GM21717 (cell line): ENCODE measurements at regions not wholly inside any gene's neighbourhood (a gene's known extent, or its start where the extent isn't known, plus 50 kb on each side); places are given as distances from the start of the nearest gene placed in this dataset.

Source experiments
- ATAC-seq: cut with Tn5 transposase; IDR thresholded peaks from one replicate; pipeline ENCODE4 v1.9.1; 2021; ENCODE audit warnings: mild to moderate bottlenecking, moderate library complexity; ENCODE audit not compliant: unreplicated experiment

GRCh38 chr3:16102187-16102561, 72.3 kb upstream of the GALNT15 start:
- no peak for ATAC-seq

- no peak for ATAC-seq
Measured at GRCh38 chr3:16102905-16103364, 71.5 kb upstream of the GALNT15 start.

DNA sequence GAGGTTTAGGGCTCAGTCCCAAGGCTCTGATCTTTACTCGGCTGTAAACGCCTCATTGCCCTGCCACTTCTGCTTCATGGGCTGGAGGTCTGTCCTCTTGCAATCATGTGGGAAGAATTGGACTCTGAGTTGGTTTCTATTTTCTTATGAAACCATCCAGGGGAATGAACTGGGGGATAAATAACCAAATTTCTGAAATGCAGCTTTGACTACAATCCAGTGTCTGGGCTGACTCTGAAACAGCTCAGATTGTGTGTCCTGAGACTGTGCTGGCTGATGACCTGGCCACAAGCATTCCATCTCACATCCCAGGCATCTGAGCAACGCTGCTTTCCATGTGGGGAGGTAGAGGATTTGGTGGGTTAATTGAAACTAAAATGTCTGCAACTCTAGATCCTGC, 71.0 kb upstream of the GALNT15 start:
- no peak for ATAC-seq

GRCh38 chr3:16104156-16104555, 70.3 kb upstream of the GALNT15 start:
- ATAC-seq = no peak

GRCh38 chr3:16106050-16106449, 68.4 kb upstream of the GALNT15 start:
- no peak for ATAC-seq

- ATAC-seq = no peak
Measured at GRCh38 chr3:16108424-16108823, 66.1 kb upstream of the GALNT15 start.

DNA sequence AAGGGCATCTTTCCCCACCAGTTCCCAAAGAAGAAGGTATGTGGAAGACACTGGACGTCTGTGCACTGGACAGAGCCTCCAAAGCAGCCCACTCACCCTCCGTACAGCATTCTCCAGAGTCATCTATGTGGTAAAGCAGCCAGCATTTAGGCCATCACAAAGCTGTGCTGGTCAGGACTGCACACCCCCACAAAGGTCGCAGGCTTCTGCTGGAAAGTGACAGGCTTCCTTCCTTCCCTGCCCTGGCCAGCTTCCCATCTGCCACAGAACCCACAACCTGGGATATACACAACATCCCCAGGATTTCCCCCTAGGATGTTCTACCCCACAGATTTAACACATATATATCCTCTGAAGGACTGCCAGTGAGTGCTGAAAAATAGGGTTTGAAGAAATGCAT, 64.6 kb upstream of the GALNT15 start:
- no peak for ATAC-seq

GRCh38 chr3:16112910-16113504, 61.5 kb upstream of the GALNT15 start:
- no peak for ATAC-seq

DNA sequence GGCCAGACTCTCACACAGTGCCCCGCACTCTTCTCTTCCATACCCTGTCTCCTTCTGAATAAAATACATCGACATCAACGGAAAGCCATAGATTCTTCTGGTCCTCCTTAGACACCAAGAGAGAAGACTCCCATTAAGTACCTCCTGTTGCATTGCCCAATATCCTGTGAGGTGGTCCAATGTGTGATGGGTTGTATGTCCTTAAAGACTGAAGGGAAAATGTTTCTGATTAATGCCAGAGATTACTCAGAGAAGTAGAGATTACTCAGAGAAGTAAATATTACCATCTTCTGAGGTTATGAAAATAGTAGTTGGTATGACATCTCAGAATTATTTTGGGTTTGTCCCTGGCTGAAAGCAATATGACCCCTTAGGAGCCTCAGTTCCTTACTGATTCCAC, 60.8 kb upstream of the GALNT15 start:
- no peak for ATAC-seq

DNA sequence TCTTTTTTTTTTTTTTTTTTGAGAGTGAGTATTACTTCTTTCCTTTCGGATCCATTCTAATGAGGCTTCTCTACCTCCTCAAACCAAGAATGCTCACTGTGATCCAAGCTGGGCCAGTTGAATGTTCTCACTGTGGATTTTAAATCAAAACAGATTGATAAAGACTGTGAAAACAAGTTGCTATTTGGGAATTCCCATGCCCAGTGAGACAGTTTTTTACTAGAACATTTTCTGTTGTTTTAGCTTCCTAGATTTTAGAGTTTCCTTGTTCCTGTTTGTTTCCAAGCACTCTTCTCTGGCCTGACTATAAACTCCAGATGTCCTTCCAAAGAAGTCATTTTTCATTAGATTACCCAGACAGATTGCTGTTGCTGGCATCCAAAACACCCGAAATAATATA, 60.1 kb upstream of the GALNT15 start:
- ATAC-seq = no peak

DNA sequence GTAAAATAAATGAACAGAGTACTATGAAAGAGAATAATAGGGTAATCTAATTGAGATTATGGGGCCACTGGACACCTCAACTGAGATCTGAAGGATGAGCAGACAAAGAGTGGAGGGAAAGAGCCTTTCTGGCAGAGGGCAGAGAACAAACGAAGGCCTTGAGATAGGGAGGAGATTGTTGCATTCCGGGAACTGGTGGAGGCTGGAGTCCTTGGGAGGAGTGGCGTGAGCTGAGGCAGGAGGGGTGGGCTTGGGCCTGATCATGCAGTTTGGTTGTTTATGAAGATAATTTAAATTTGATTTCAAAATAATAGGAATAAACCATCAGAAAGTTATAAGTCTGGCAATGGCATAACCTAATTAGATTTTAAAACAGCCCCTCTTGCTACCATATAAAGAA, 59.5 kb upstream of the GALNT15 start:
- ATAC-seq = no peak

GRCh38 chr3:16118396-16118795, 56.1 kb upstream of the GALNT15 start:
- no peak for ATAC-seq

- ATAC-seq = no peak
Measured at GRCh38 chr3:16119887-16120286, 54.6 kb upstream of the GALNT15 start.

DNA sequence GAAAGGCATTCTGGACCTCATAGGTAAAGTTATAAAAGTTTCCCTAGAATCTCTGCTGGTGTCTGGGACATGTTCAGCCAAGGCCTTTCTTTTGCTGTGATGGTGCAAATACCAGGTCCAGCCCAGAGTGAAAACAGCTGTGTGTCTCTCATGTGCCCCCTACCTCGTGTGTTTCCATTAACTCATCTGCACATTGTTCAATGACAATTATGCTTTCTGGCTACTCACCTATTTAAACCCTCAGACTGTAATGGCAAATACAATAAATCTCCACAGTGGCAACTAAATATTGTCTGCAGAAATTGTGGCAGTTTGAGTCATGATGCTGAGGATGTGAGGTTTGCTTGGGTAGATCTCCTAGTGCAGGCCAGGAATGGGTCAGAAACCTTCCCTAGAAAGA, 53.1 kb upstream of the GALNT15 start:
- ATAC-seq = no peak

- no peak for ATAC-seq
Measured at GRCh38 chr3:16122155-16122554, 52.3 kb upstream of the GALNT15 start.

DNA sequence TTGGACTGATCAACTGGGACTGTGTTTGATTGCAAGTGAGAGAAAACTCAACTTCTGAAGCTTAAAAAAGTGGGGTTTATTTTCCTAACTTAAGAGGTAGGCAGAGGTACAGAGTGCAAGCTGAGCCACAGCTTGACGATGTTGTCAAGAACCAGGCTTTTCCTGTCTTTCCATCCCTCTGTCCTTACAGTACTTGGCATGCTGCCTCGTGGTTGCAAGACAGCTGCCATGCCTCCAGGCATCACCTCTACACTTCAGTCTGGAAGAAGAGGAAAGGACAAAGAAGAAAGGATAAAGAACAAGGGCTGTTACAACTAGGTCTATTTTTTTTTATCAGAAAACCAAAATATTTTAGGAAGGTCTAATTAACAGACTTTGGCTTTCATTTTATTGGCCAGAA, 51.8 kb upstream of the GALNT15 start:
- no peak for ATAC-seq

DNA sequence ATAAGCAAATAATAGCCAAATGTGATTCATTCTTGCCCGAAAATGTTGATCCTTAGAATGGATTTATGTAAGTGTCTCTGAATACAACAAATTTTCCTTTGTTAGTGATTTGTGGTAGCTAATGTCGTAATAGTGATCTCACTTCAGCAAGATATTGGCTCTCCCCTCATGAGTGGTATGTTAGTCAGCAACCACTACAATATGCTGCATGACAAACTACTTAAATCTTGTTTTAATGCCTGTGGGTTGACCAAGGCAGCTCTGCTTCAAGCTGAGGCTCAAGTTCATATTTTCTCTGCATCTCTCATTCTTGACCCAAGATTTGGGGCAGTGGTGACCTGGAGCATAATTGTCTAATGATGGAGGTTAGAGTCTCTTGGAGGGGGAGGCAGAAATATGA, 49.8 kb upstream of the GALNT15 start:
- no peak for ATAC-seq
